Heart left ventricle (tissue), 16 donors: ENCODE measurements at regions not wholly inside any gene's neighbourhood (a gene's known extent, or its start where the extent isn't known, plus 50 kb on each side); places are given as distances from the start of the nearest gene placed in this dataset.

Source experiments
- ATAC-seq, 4 donors: fragments of 200-7000 bp; cut with Tn5 transposase; one replicate each; pipeline ENCODE4 v1.9.1; 2020 to 2022; ENCODE audit warnings: moderate library complexity in 4 of 4, mild to moderate bottlenecking in 3 of 4, moderate number of reproducible peaks in 1 of 4
- DNase-seq, 5 donors: peaks; one replicate each; pipeline ENCODE4 v3.0.0-alpha.2; 2020
- H3K27ac ChIP-seq, 12 donors: fragments of 200-600 bp; sonication (generic) in 4 of 12; one replicate each; pipeline versions ENCODE4 v1.5.0 to v1.8.0; 2016 to 2022; ENCODE audit warnings: mild to moderate bottlenecking in 2 of 12
- H3K27me3 ChIP-seq, 9 donors: fragments of 200-600 bp; sonication (generic) in 2 of 9; one replicate each; pipeline versions ENCODE4 v1.5.1 to v1.8.0; 2016 to 2022; ENCODE audit warnings: mild to moderate bottlenecking in 3 of 9
- H3K36me3 ChIP-seq, 9 donors: fragments of 200-600 bp; sonication (generic) in 2 of 9; one replicate each; pipeline versions ENCODE4 v1.5.0 to v1.8.0; 2018 to 2022; ENCODE audit warnings: mild to moderate bottlenecking in 2 of 9
- H3K4me1 ChIP-seq, 12 donors: fragments of 200-600 bp; sonication (generic) in 4 of 12; one replicate each; pipeline versions ENCODE4 v1.5.0 to v1.8.0; 2016 to 2022; ENCODE audit warnings: mild to moderate bottlenecking in 3 of 12
- H3K4me3 ChIP-seq, 12 donors: fragments of 200-600 bp; sonication (generic) in 4 of 12; one replicate each; pipeline versions ENCODE4 v1.5.0 to v1.8.0; 2017 to 2022; ENCODE audit warnings: mild to moderate bottlenecking in 9 of 12, moderate library complexity in 4 of 12
- H3K9me3 ChIP-seq, 12 donors: fragments of 200-600 bp; sonication (generic) in 4 of 12; one replicate each; pipeline versions ENCODE4 v1.5.0 to v1.8.0; 2016 to 2022; ENCODE audit warnings: mild to moderate bottlenecking in 1 of 12
- CTCF ChIP-seq, 12 donors: fragments of 200-600 bp; sonication (generic) in 4 of 12; IDR thresholded peaks; one replicate each; pipeline versions ENCODE4 v1.5.0 to v1.8.0; 2018 to 2022; ENCODE audit warnings: antibody characterized with exemption in 12 of 12, mild to moderate bottlenecking in 5 of 12
- POLR2A ChIP-seq, 2 donors: fragments of 450-650 bp; IDR thresholded peaks; one replicate each; pipeline ENCODE4 v1.6.1; 2017; ENCODE audit warnings: antibody characterized with exemption in 2 of 2, mild to moderate bottlenecking in 2 of 2, moderate library complexity in 2 of 2
- WGBS, 4 donors: extraction: QIAGEN DNeasy Blood & Tissue Kit in 2 of 4; methylation state at CpG; one replicate each; pipeline versions ENCODE4 v1.1.5 to v1.1.7; 2013 to 2018; 5-methylcytosine and 5-hydroxymethylcytosine counted together
- intact Hi-C, 10 donors: fragments of 100-400 bp; cut with DNase I; formaldehyde crosslinking; loops; one replicate each; pipeline versions ENCODE4 v1.11.1 to v1.14.2; 2022
- donor health status: ischemic (EF 13 %, LVEDD 7.1; RV severe dilation, severe dysfunction).
- donor health status: healthy with polysubstance abuse.
- donor health status: DM: no; HTN: yes; CAD: no.
- donor health status: DM: no; HTN: no; CAD: no.
- donor health status: ischemic (EF 25% LVEDD 6.9; RV normal size, moderate dysfunction).
- donor health status: ischemic (EF 25% LVEDD 5.7; RV mildly dilated, moderate dysfunction).
- donor health status: healthy.
- donor health status: DM: yes; HTN: yes; CAD: no.
- donor health status: ischemic (EF 35%, LVEDD 5.7; RV mildly dilated, moderate dysfunction).
- donor health status: nonischemic (EF 11% LVEDD 7.7; RV severe dilation, severe dysfunction).
- donor health status: DM: yes; HTN: yes; CAD: no.
- donor health status: PGD.
- donor health status: ischemic (EF 29% LVEDD 5.4; RV normal size, mild dysfunction).
- donor health status: nonischemic (EF 23%, LVEDD 6.1; RV moderate dilation, normal function).

- WGBS, 4 donors = 73 to 87% (median 73%) methylated on average over 4 of the region's 4 CpGs
- Histone ChIP-seq H3K4me1 (no peaks in the 10 kb centered on the region), H3K36me3 (no peaks in the 10 kb centered on the region), H3K27ac (no peak overlapping the region), H3K27me3 (no peaks in the 10 kb centered on the region), H3K9me3 (peaks cover 0 to 15% (median 6%) of the 10 kb centered on the region in 12 donors), H3K4me3 (no peak overlapping the region)
- DNase-seq = no peak
- intact Hi-C loops = no loop called here
- no peak for TF ChIP-seq POLR2A (IDR thresholded peaks at IDR 0.05)
- TF ChIP-seq CTCF (IDR thresholded peaks at IDR 0.05) = no peak
- no peak for ATAC-seq
Measured at GRCh38 chr13:64273780-64274179, 2858.1 kb upstream of the PCDH20 start.

- no peak overlapping the region for H3K27ac ChIP-seq
- ATAC-seq (no peak), DNase-seq (no peak)
- TF ChIP-seq POLR2A (IDR thresholded peaks at IDR 0.05) (no peak), CTCF (IDR thresholded peaks at IDR 0.05) (no peak)
- H3K36me3 ChIP-seq = no peaks in the 10 kb centered on the region
- no peaks in the 10 kb centered on the region for H3K27me3 ChIP-seq
- H3K4me3 ChIP-seq = no peak overlapping the region
- intact Hi-C loops = no loop called here
- H3K9me3 ChIP-seq = peaks cover 0 to 15% (median 6%) of the 10 kb centered on the region in 12 donors
- no peaks in the 10 kb centered on the region for H3K4me1 ChIP-seq
- whole genome bisulfite sequencing, 4 donors = 48 to 73% (median 62%) methylated on average over 1 of the region's 1 CpG
Measured at GRCh38 chr13:64272681-64273080, 2857.0 kb upstream of the PCDH20 start.

- intact Hi-C loops = no loop called here
- no peak overlapping the region for H3K4me3 ChIP-seq
- no peaks in the 10 kb centered on the region for H3K27me3 ChIP-seq
- no peak for ATAC-seq
- DNase-seq = no peak
- H3K36me3 ChIP-seq = no peaks in the 10 kb centered on the region
- H3K4me1 ChIP-seq = no peaks in the 10 kb centered on the region
- TF ChIP-seq POLR2A (IDR thresholded peaks at IDR 0.05) = no peak
- no peak for TF ChIP-seq CTCF (IDR thresholded peaks at IDR 0.05)
- peaks cover 0 to 30% (median 0%) of the 10 kb centered on the region in 12 donors for H3K9me3 ChIP-seq
- no peak overlapping the region for H3K27ac ChIP-seq
Measured at GRCh38 chr13:64266024-64266423, 2850.4 kb upstream of the PCDH20 start.

GRCh38 chr13:64263285-64263684 lies 2847.6 kb upstream of the PCDH20 start:
- no peaks in the 10 kb centered on the region for H3K36me3 ChIP-seq

More at GRCh38 chr13:64263285-64263684, 2847.6 kb upstream of the PCDH20 start:
- no peak overlapping the region for H3K4me3 ChIP-seq
- peaks cover 0 to 30% (median 0%) of the 10 kb centered on the region in 12 donors for H3K9me3 ChIP-seq
- 39 to 72% (median 55%) methylated on average over 2 of the region's 2 CpGs for WGBS, 4 donors
- DNase-seq (no peak), ATAC-seq (no peak)
- no peak for TF ChIP-seq CTCF (IDR thresholded peaks at IDR 0.05)
- TF ChIP-seq POLR2A (IDR thresholded peaks at IDR 0.05) = no peak
- H3K4me1 ChIP-seq = no peaks in the 10 kb centered on the region
- H3K27ac ChIP-seq = no peak overlapping the region
- intact Hi-C loops = no loop called here
- H3K27me3 ChIP-seq = no peaks in the 10 kb centered on the region
